GM13977 (cell line): ENCODE measurements at regions not wholly inside any gene's neighbourhood (a gene's known extent, or its start where the extent isn't known, plus 50 kb on each side); places are given as distances from the start of the nearest gene placed in this dataset.

Experiments used
- DNase-seq: peaks from one replicate; pipeline ENCODE4 v3.0.0; 2012; ENCODE audit warnings: low spot score
- CTCF ChIP-seq: IDR thresholded peaks from 2 replicates; pipeline ENCODE4 v1.5.1; 2012; ENCODE audit warnings: mild to moderate bottlenecking, control low read depth; ENCODE audit not compliant: insufficient read depth; ENCODE audit errors: extremely low read depth, missing control alignments
- in situ Hi-C: fragments of 300-500 bp; cut with MboI; formaldehyde crosslinking; loops from one replicate; pipeline ENCODE4 v1.12.0; 2022; ENCODE audit warnings: low sequenced_read_pairs, low pct_unique_long_range_greater_than_20kb, mixed read lengths, inconsistent platforms; ENCODE audit not compliant: unreplicated experiment

GRCh38 chr17:68175905-68176304, 71.9 kb upstream of the AMZ2 start:
- in situ Hi-C loops: no loop called here
- no peak for DNase-seq
- TF ChIP-seq CTCF: no peak

- no peak for DNase-seq
- no peak for TF ChIP-seq CTCF
- in situ Hi-C loops: no loop called here
Measured at GRCh38 chr17:68176718-68177117, 71.1 kb upstream of the AMZ2 start.

GRCh38 chr17:68178831-68179230, 69.0 kb upstream of the AMZ2 start:
- no peak for TF ChIP-seq CTCF
- in situ Hi-C loops: no loop called here
- DNase-seq: no peak

GRCh38 chr17:68179236-68179925, 68.5 kb upstream of the AMZ2 start:
- no peak for DNase-seq
- in situ Hi-C loops: no loop called here
- TF ChIP-seq CTCF: no peak

GRCh38 chr17:68179926-68180285, 67.9 kb upstream of the AMZ2 start:
- DNase-seq: no peak
- in situ Hi-C loops: no loop called here
- TF ChIP-seq CTCF: no peak

- in situ Hi-C loops: no loop called here
- TF ChIP-seq CTCF: no peak
- peak; percentile 36 for DNase-seq
Measured at GRCh38 chr17:68182011-68182306, 65.9 kb upstream of the AMZ2 start.
